ENCODE measurements at regions not wholly inside any gene's neighbourhood (a gene's known extent, or its start where the extent isn't known, plus 50 kb on each side); places are given as distances from the start of the nearest gene placed in this dataset.

DNA sequence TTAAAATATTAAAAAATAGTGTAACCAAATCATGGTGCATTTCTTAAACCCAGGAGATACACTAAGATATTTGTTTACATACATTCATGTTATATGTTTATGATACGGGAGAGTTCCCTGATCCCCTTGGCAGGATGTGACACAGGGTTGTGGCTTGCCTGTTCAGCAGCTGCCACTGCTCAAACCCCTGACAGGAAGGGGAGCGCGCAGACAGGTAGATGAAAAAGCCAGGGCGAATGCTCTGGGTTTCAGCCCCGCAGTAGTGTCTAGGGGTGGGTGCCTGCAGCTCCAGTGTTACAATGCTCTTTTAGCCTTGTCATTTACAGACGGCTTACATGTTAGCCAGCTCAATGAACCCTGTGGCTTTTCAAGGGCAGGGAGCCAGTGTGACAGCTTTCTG lies 1343.8 kb upstream of the IGFBP7 start:
- TF ChIP-seq RFX5 (IDR thresholded peaks at IDR 0.05; ENCODE audit: low read length) = no peak
- TF ChIP-seq, protein P1, sequence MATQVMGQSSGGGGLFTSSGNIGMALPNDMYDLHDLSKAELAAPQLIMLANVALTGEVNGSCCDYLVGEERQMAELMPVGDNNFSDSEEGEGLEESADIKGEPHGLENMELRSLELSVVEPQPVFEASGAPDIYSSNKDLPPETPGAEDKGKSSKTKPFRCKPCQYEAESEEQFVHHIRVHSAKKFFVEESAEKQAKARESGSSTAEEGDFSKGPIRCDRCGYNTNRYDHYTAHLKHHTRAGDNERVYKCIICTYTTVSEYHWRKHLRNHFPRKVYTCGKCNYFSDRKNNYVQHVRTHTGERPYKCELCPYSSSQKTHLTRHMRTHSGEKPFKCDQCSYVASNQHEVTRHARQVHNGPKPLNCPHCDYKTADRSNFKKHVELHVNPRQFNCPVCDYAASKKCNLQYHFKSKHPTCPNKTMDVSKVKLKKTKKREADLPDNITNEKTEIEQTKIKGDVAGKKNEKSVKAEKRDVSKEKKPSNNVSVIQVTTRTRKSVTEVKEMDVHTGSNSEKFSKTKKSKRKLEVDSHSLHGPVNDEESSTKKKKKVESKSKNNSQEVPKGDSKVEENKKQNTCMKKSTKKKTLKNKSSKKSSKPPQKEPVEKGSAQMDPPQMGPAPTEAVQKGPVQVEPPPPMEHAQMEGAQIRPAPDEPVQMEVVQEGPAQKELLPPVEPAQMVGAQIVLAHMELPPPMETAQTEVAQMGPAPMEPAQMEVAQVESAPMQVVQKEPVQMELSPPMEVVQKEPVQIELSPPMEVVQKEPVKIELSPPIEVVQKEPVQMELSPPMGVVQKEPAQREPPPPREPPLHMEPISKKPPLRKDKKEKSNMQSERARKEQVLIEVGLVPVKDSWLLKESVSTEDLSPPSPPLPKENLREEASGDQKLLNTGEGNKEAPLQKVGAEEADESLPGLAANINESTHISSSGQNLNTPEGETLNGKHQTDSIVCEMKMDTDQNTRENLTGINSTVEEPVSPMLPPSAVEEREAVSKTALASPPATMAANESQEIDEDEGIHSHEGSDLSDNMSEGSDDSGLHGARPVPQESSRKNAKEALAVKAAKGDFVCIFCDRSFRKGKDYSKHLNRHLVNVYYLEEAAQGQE (IDR thresholded peaks at IDR 0.05; ENCODE audit: low read depth, low read length) = no peak
- TF ChIP-seq, protein P2, sequence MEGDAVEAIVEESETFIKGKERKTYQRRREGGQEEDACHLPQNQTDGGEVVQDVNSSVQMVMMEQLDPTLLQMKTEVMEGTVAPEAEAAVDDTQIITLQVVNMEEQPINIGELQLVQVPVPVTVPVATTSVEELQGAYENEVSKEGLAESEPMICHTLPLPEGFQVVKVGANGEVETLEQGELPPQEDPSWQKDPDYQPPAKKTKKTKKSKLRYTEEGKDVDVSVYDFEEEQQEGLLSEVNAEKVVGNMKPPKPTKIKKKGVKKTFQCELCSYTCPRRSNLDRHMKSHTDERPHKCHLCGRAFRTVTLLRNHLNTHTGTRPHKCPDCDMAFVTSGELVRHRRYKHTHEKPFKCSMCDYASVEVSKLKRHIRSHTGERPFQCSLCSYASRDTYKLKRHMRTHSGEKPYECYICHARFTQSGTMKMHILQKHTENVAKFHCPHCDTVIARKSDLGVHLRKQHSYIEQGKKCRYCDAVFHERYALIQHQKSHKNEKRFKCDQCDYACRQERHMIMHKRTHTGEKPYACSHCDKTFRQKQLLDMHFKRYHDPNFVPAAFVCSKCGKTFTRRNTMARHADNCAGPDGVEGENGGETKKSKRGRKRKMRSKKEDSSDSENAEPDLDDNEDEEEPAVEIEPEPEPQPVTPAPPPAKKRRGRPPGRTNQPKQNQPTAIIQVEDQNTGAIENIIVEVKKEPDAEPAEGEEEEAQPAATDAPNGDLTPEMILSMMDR (IDR thresholded peaks at IDR 0.05) = no peak
- no peak for TF ChIP-seq YY1 (IDR thresholded peaks at IDR 0.05; ENCODE audit: low read depth)
- TF ChIP-seq EZH2phosphoT487 (IDR thresholded peaks at IDR 0.05; ENCODE audit: borderline replicate concordance, low read depth) = no peak
- TF ChIP-seq NRF1 (IDR thresholded peaks at IDR 0.05; ENCODE audit: low read depth, low read length) = no peak

Measured in SK-N-SH (cell line).